ENCODE measurements at regions not wholly inside any gene's neighbourhood (a gene's known extent, or its start where the extent isn't known, plus 50 kb on each side); places are given as distances from the start of the nearest gene placed in this dataset.
"Not testable (repeated sequence)": the region's sequence is repeated elsewhere in the genome, so short reads cannot be mapped to it uniquely, and the experiment has no call there.

DNA sequence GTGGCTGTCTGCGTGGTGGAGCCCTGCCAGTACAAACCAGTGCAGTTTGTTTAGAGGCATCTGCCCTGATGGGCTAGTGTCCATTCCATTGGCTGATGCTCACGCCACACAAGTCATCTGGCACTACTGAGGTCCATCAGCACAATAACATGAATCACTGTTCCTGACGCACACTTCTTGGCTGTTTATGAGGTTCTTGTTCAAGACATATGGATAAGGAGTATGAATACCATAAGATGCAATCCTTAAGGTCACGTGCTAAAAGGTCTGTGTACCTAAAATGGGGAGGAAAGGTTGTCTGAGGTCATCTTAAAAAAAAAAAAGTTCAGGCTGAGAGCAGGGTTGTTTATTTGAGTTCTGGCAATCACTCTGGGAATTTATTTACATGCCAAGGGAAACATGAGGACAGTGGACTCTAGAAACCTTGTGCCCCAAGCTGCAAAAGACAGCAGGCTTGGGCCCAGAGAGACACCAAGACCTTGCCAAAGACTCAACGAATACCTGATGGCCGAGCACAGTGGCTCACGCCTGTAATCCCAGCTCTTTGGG lies 54.1 kb upstream of the SHLD1 start:
- DNase-seq (no peak), FAIRE-seq (no peak)
- Histone ChIP-seq H3K9me3 (ENCODE audit: control insufficient read depth in 2 of 2, insufficient read depth in 1 of 2, low read depth in 1 of 2, low read length in 1 of 2) (peaks cover 0 to 8% of the 10 kb centered on the region in 2 donors), H3K27me3 (ENCODE audit: control insufficient read depth in 3 of 3, insufficient read depth in 3 of 3, low read length in 3 of 3) (no peaks in the 10 kb centered on the region), H3K36me3 (ENCODE audit: control insufficient read depth in 3 of 3, insufficient read depth in 2 of 3, low read depth in 1 of 3, low read length in 3 of 3) (no peaks in the 10 kb centered on the region), H3K27ac (ENCODE audit: low read depth in 1 of 3, low read length in 2 of 3) (no peak overlapping the region), H3K4me3 (ENCODE audit: low read depth in 1 of 3, low read length in 3 of 3) (no peak overlapping the region), H3K4me1 (ENCODE audit: control insufficient read depth in 3 of 3, insufficient read depth in 2 of 3, low read depth in 1 of 3, low read length in 2 of 3) (no peaks in the 10 kb centered on the region)
- WGBS, 3 donors = 76 to 89% (median 80%) methylated on average over 7 of the region's 7 CpGs

DNA sequence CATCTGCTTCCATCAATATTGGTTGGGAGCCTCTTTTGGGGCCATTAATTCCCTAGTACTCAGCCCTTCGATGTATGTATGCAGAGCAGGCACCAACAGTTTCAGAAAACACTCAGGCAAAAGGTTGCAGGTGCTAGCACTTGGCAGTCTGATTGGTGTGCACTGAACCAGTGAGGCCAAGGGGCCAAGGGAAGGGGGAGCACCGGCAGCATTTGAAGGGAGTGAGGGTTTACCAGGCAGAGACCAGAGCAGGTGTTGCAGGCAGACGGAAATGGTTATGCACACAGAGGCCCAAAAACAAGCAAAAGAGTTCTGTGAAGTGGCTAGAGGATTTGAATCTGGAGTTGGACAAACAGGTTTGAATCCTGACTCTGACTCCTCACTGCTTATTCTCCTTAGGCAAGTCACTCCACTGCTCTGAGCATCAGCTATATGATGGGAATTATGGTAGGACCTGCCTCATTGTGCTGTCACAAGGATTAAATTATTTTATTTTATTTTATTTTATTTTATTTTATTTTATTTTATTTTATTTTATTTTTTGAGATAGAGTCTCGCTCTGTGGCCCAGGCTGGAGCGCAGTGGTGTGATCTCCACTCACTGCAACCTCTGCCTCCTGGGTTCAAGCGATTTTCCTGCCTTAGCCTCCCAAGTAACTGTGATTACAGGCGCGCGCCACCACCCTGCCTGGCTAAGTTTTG lies 58.1 kb upstream of the SHLD1 start:
- Histone ChIP-seq H3K4me1 (ENCODE audit: control insufficient read depth in 3 of 3, insufficient read depth in 2 of 3, low read depth in 1 of 3, low read length in 2 of 3) (no peaks in the 10 kb centered on the region), H3K27me3 (ENCODE audit: control insufficient read depth in 3 of 3, insufficient read depth in 3 of 3, low read length in 3 of 3) (no peaks in the 10 kb centered on the region), H3K9me3 (ENCODE audit: control insufficient read depth in 2 of 2, insufficient read depth in 1 of 2, low read depth in 1 of 2, low read length in 1 of 2) (peaks cover 0 to 5% of the 10 kb centered on the region in 2 donors), H3K36me3 (ENCODE audit: control insufficient read depth in 3 of 3, insufficient read depth in 2 of 3, low read depth in 1 of 3, low read length in 3 of 3) (no peaks in the 10 kb centered on the region), H3K4me3 (ENCODE audit: low read depth in 1 of 3, low read length in 3 of 3) (no peak overlapping the region), H3K27ac (ENCODE audit: low read depth in 1 of 3, low read length in 2 of 3) (no peak overlapping the region)
- 73 to 84% (median 76%) methylated on average over 9 of the region's 9 CpGs for WGBS, 3 donors
- FAIRE-seq (no peak), DNase-seq (no peak)

GRCh38 chr20:5689463-5689862 lies 60.7 kb upstream of the SHLD1 start:
- Histone ChIP-seq H3K9me3 (ENCODE audit: control insufficient read depth in 2 of 2, insufficient read depth in 1 of 2, low read depth in 1 of 2, low read length in 1 of 2) (no peaks in the 10 kb centered on the region), H3K4me3 (ENCODE audit: low read depth in 1 of 3, low read length in 3 of 3) (no peak overlapping the region), H3K27me3 (ENCODE audit: control insufficient read depth in 3 of 3, insufficient read depth in 3 of 3, low read length in 3 of 3) (no peaks in the 10 kb centered on the region), H3K4me1 (ENCODE audit: control insufficient read depth in 3 of 3, insufficient read depth in 2 of 3, low read depth in 1 of 3, low read length in 2 of 3) (no peaks in the 10 kb centered on the region), H3K27ac (ENCODE audit: low read depth in 1 of 3, low read length in 2 of 3) (no peak overlapping the region), H3K36me3 (ENCODE audit: control insufficient read depth in 3 of 3, insufficient read depth in 2 of 3, low read depth in 1 of 3, low read length in 3 of 3) (no peaks in the 10 kb centered on the region)
- DNase-seq = no peak
- WGBS, 3 donors = 79 to 93% (median 87%) methylated on average over 6 of the region's 6 CpGs
- FAIRE-seq = no peak

GRCh38 chr20:5688431-5688972 lies 61.7 kb upstream of the SHLD1 start:
- WGBS, 3 donors = 61 to 81% (median 79%) methylated on average over 11 to 12 of the region's 12 CpGs
- no peak overlapping the region for H3K27ac ChIP-seq (ENCODE audit: low read depth in 1 of 3, low read length in 2 of 3)
- H3K4me1 ChIP-seq (ENCODE audit: control insufficient read depth in 3 of 3, insufficient read depth in 2 of 3, low read depth in 1 of 3, low read length in 2 of 3) = no peaks in the 10 kb centered on the region
- DNase-seq = no peak
- no peaks in the 10 kb centered on the region for H3K36me3 ChIP-seq (ENCODE audit: control insufficient read depth in 3 of 3, insufficient read depth in 2 of 3, low read depth in 1 of 3, low read length in 3 of 3)
- H3K27me3 ChIP-seq (ENCODE audit: control insufficient read depth in 3 of 3, insufficient read depth in 3 of 3, low read length in 3 of 3) = no peaks in the 10 kb centered on the region
- H3K9me3 ChIP-seq (ENCODE audit: control insufficient read depth in 2 of 2, insufficient read depth in 1 of 2, low read depth in 1 of 2, low read length in 1 of 2) = no peaks in the 10 kb centered on the region
- H3K4me3 ChIP-seq (ENCODE audit: low read depth in 1 of 3, low read length in 3 of 3) = no peak overlapping the region
- FAIRE-seq = no peak

DNA sequence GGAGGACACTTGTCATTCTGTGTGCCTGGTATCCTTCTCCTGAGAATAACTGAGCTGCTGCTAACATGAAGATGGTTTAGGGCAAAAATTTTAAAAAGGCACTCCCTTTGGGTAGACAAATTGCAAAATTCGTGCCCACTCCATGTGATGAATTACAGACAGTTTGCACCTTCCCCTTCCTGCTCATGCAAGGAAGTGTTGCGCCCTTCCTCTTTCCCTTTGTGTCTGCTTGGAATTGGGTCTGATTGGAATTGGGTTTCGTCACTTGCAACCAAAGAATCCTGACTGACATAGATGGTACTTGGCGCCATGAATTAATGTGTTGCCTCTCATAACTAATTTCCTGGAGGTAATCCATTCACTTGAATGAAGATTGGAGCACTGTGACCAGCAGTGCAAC lies 62.3 kb upstream of the SHLD1 start:
- FAIRE-seq = no peak
- no peak for DNase-seq
- H3K36me3 ChIP-seq (ENCODE audit: control insufficient read depth in 3 of 3, insufficient read depth in 2 of 3, low read depth in 1 of 3, low read length in 3 of 3) = no peaks in the 10 kb centered on the region

GRCh38 chr20:5686384-5687105 lies 63.7 kb upstream of the SHLD1 start:
- no peak overlapping the region for H3K27ac ChIP-seq (ENCODE audit: low read depth in 1 of 3, low read length in 2 of 3)
- H3K36me3 ChIP-seq (ENCODE audit: control insufficient read depth in 3 of 3, insufficient read depth in 2 of 3, low read depth in 1 of 3, low read length in 3 of 3) = no peaks in the 10 kb centered on the region
- DNase-seq (no peak), FAIRE-seq (no peak)
- no peak overlapping the region for H3K4me3 ChIP-seq (ENCODE audit: low read depth in 1 of 3, low read length in 3 of 3)
- H3K9me3 ChIP-seq (ENCODE audit: control insufficient read depth in 2 of 2, insufficient read depth in 1 of 2, low read depth in 1 of 2, low read length in 1 of 2) = no peaks in the 10 kb centered on the region
- H3K27me3 ChIP-seq (ENCODE audit: control insufficient read depth in 3 of 3, insufficient read depth in 3 of 3, low read length in 3 of 3) = no peaks in the 10 kb centered on the region
- WGBS, 3 donors = 91 to 93% (median 92%) methylated on average over 15 of the region's 15 CpGs
- H3K4me1 ChIP-seq (ENCODE audit: control insufficient read depth in 3 of 3, insufficient read depth in 2 of 3, low read depth in 1 of 3, low read length in 2 of 3) = no peaks in the 10 kb centered on the region

More for the DNA sequence above, 62.3 kb upstream of the SHLD1 start:
- Histone ChIP-seq H3K27ac (ENCODE audit: low read depth in 1 of 3, low read length in 2 of 3) (no peak overlapping the region), H3K4me3 (ENCODE audit: low read depth in 1 of 3, low read length in 3 of 3) (no peak overlapping the region), H3K4me1 (ENCODE audit: control insufficient read depth in 3 of 3, insufficient read depth in 2 of 3, low read depth in 1 of 3, low read length in 2 of 3) (no peaks in the 10 kb centered on the region), H3K27me3 (ENCODE audit: control insufficient read depth in 3 of 3, insufficient read depth in 3 of 3, low read length in 3 of 3) (no peaks in the 10 kb centered on the region), H3K9me3 (ENCODE audit: control insufficient read depth in 2 of 2, insufficient read depth in 1 of 2, low read depth in 1 of 2, low read length in 1 of 2) (no peaks in the 10 kb centered on the region)
- 82 to 90% (median 88%) methylated on average over 4 of the region's 4 CpGs for WGBS, 3 donors

DNA sequence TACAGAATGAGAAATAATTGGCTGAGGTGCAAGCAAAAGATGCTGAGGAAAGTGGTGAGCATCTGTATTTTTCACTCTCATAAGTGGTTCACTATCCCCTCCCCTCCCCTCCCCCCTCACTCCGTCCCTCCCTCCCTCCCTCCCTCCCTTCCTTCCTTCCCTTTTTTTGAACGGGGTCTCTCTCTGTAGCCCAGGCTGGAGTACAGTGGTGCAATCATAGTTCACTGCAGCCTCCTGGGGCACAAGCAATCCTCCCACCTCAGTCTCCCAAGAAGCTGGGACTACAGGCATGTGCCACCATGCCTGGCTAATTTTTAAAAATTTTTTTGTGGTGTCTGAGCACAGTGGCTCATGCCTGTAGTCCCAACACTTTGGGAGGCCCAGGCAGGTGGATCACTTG lies 67.6 kb upstream of the SHLD1 start:
- DNase-seq; H3K4me3 ChIP-seq (ENCODE audit: low read depth in 1 of 3, low read length in 3 of 3); H3K27ac ChIP-seq (ENCODE audit: low read depth in 1 of 3, low read length in 2 of 3); H3K27me3 ChIP-seq (ENCODE audit: control insufficient read depth in 3 of 3, insufficient read depth in 3 of 3, low read length in 3 of 3); FAIRE-seq; H3K9me3 ChIP-seq (ENCODE audit: control insufficient read depth in 2 of 2, insufficient read depth in 1 of 2, low read depth in 1 of 2, low read length in 1 of 2); H3K36me3 ChIP-seq (ENCODE audit: control insufficient read depth in 3 of 3, insufficient read depth in 2 of 3, low read depth in 1 of 3, low read length in 3 of 3); H3K4me1 ChIP-seq (ENCODE audit: control insufficient read depth in 3 of 3, insufficient read depth in 2 of 3, low read depth in 1 of 3, low read length in 2 of 3): not testable (repeated sequence)
- 45 to 90% (median 71%) methylated on average over 2 of the region's 2 CpGs for WGBS, 3 donors

GRCh38 chr20:5680192-5680591 lies 69.4 kb upstream of the GPCPD1 start:
- FAIRE-seq (no peak), DNase-seq (no peak)
- no peaks in the 10 kb centered on the region for H3K4me1 ChIP-seq (ENCODE audit: control insufficient read depth in 3 of 3, insufficient read depth in 2 of 3, low read depth in 1 of 3, low read length in 2 of 3)
- H3K27me3 ChIP-seq (ENCODE audit: control insufficient read depth in 3 of 3, insufficient read depth in 3 of 3, low read length in 3 of 3) = no peaks in the 10 kb centered on the region
- no peaks in the 10 kb centered on the region for H3K9me3 ChIP-seq (ENCODE audit: control insufficient read depth in 2 of 2, insufficient read depth in 1 of 2, low read depth in 1 of 2, low read length in 1 of 2)
- H3K4me3 ChIP-seq (ENCODE audit: low read depth in 1 of 3, low read length in 3 of 3) = no peak overlapping the region
- H3K36me3 ChIP-seq (ENCODE audit: control insufficient read depth in 3 of 3, insufficient read depth in 2 of 3, low read depth in 1 of 3, low read length in 3 of 3) = no peaks in the 10 kb centered on the region
- no peak overlapping the region for H3K27ac ChIP-seq (ENCODE audit: low read depth in 1 of 3, low read length in 2 of 3)

All from small intestine (tissue), 7 donors.